Glutamatergic neuron (in vitro differentiated cells): ENCODE measurements at regions not wholly inside any gene's neighbourhood (a gene's known extent, or its start where the extent isn't known, plus 50 kb on each side); places are given as distances from the start of the nearest gene placed in this dataset.

Experiments
- DNase-seq: peaks from one replicate; pipeline ENCODE4 v3.0.0; 2022
- H3K27ac Mint-ChIP-seq: one replicate; pipeline ENCODE4 v1.8.0; 2020; ENCODE audit warnings: mild to moderate bottlenecking, mixed read lengths, inconsistent platforms; ENCODE audit not compliant: unreplicated experiment
- H3K27me3 Mint-ChIP-seq: one replicate; pipeline ENCODE4 v1.8.0; 2020; ENCODE audit warnings: mild to moderate bottlenecking, moderate library complexity, mixed read lengths, inconsistent platforms; ENCODE audit not compliant: unreplicated experiment
- H3K36me3 Mint-ChIP-seq: one replicate; pipeline ENCODE4 v1.8.0; 2020; ENCODE audit warnings: mild to moderate bottlenecking, mixed read lengths, inconsistent platforms; ENCODE audit not compliant: unreplicated experiment
- H3K4me1 Mint-ChIP-seq: one replicate; pipeline ENCODE4 v1.8.0; 2020; ENCODE audit warnings: mild to moderate bottlenecking, low read depth, mixed read lengths, inconsistent platforms; ENCODE audit not compliant: unreplicated experiment
- H3K4me3 Mint-ChIP-seq: one replicate; pipeline ENCODE4 v1.8.0; 2020; ENCODE audit warnings: mild to moderate bottlenecking, mixed read lengths, inconsistent platforms; ENCODE audit not compliant: unreplicated experiment
- H3K9me3 Mint-ChIP-seq: one replicate; pipeline ENCODE4 v1.8.0; 2020; ENCODE audit warnings: mild to moderate bottlenecking, moderate library complexity, mixed read lengths, inconsistent platforms; ENCODE audit not compliant: unreplicated experiment
- TF ChIP-seq, protein P1 (sequence below): fragments of 200-600 bp; sonication (generic); IDR thresholded peaks from one replicate; pipeline ENCODE4 v1.5.0; 2021; ENCODE audit not compliant: partially characterized antibody, unreplicated experiment

DNA sequence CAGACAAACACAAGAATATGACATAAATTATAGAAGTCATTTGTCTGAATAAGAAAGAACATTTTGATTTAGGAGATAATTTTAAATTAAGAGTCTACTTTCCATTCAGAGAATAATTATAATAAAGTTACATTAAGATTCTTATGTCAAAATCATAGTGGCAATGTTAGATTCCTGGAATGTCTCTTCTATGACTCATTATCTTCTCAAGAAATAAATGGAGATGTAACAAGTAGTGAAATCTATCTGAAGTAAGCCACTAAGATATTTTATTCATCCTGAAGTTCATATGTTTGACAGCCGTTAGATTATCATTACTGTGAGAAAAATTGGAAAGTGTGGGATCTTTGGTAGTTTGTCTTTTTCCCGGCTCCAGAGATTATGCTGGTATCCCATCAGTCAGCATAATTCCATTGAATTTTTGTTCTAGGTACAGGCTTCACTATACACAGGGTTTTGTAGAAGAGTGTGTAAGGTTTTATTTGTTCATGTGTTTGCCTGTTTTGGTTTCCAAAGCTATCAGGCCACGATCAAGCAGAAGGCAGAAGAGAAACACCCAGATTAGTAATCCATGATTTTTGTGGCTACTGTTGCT is 1246.6 kb upstream of the LRRTM1 start:
- no peaks in the 10 kb centered on the region for H3K4me1 Mint-ChIP-seq
- peaks cover 1% of the 10 kb centered on the region for H3K9me3 Mint-ChIP-seq
- no peaks in the 10 kb centered on the region for H3K27me3 Mint-ChIP-seq
- no peaks in the 10 kb centered on the region for H3K36me3 Mint-ChIP-seq
- no peak overlapping the region for H3K27ac Mint-ChIP-seq
- TF ChIP-seq, protein P1, sequence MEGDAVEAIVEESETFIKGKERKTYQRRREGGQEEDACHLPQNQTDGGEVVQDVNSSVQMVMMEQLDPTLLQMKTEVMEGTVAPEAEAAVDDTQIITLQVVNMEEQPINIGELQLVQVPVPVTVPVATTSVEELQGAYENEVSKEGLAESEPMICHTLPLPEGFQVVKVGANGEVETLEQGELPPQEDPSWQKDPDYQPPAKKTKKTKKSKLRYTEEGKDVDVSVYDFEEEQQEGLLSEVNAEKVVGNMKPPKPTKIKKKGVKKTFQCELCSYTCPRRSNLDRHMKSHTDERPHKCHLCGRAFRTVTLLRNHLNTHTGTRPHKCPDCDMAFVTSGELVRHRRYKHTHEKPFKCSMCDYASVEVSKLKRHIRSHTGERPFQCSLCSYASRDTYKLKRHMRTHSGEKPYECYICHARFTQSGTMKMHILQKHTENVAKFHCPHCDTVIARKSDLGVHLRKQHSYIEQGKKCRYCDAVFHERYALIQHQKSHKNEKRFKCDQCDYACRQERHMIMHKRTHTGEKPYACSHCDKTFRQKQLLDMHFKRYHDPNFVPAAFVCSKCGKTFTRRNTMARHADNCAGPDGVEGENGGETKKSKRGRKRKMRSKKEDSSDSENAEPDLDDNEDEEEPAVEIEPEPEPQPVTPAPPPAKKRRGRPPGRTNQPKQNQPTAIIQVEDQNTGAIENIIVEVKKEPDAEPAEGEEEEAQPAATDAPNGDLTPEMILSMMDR, result no peak
- no peak for DNase-seq
- no peak overlapping the region for H3K4me3 Mint-ChIP-seq

DNA sequence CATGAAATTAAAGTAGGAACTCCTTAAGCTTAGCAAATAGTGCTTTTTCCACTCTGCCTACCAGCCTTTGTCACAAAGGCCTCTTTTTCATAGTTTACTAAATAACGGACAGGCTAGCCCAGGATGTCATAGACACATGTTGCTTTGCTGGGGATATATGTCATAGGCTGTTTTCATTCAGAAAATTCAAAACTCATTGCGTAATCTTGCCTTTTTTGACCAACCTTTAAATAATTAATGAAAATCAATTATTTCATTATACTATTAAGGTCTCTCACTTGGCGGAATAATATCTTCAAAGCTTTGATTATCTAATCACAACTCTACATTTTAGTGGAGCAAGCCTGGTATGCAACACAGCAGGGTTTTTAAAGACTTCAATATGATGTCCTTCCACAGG is 1245.7 kb upstream of the LRRTM1 start:
- TF ChIP-seq, protein P1, result no peak
- H3K27ac Mint-ChIP-seq, result no peak overlapping the region
- no peaks in the 10 kb centered on the region for H3K4me1 Mint-ChIP-seq
- H3K27me3 Mint-ChIP-seq, result no peaks in the 10 kb centered on the region
- no peak for DNase-seq
- H3K9me3 Mint-ChIP-seq, result peaks cover 1% of the 10 kb centered on the region
- H3K4me3 Mint-ChIP-seq, result no peak overlapping the region
- no peaks in the 10 kb centered on the region for H3K36me3 Mint-ChIP-seq

DNA sequence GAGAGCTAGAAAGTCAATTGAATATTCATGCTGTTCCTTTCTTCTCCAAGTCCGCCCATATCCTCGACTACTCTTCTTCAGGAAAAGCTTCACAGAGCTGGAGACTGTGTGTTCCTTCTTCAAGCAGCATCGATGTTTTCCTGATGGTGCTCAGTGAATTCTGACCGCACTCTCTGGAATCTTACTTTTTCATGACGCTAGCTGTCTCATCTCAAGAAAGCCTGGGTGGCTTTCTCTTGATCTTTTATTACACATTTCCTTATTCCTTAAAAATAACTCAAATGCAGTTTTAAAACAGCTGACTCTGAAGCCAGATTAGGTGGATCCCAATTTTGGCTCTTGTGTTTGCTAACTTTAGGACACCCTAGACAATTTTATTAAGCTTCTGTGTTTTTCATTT is 1245.1 kb upstream of the LRRTM1 start:
- Mint-ChIP-seq H3K27ac (no peak overlapping the region), H3K4me1 (no peaks in the 10 kb centered on the region), H3K4me3 (no peak overlapping the region), H3K27me3 (no peaks in the 10 kb centered on the region), H3K36me3 (no peaks in the 10 kb centered on the region), H3K9me3 (no peaks in the 10 kb centered on the region)
- no peak for DNase-seq
- TF ChIP-seq, protein P1, result no peak

DNA sequence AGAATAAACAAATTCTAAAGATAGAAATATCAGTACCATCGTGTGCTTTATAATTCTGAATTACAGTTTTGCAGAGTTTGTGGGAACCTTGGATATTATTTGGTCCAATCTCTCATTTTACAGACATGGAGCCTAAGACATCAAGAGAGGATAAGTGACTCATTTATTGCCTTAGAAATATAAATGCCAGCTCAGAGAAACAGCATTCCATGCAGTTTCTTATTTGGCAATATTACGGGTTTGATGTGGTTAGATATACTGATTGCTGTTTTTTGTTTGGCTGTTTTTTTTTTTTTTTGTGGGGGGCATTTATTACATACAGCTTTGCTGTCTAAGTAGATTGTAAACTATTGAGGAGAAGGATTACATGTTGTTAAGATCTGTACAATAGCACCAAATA is 1241.1 kb upstream of the LRRTM1 start:
- Mint-ChIP-seq H3K4me3 (no peak overlapping the region), H3K36me3 (no peaks in the 10 kb centered on the region), H3K9me3 (no peaks in the 10 kb centered on the region), H3K4me1 (no peaks in the 10 kb centered on the region), H3K27me3 (no peaks in the 10 kb centered on the region), H3K27ac (no peak overlapping the region)
- TF ChIP-seq, protein P1, result no peak
- no peak for DNase-seq

DNA sequence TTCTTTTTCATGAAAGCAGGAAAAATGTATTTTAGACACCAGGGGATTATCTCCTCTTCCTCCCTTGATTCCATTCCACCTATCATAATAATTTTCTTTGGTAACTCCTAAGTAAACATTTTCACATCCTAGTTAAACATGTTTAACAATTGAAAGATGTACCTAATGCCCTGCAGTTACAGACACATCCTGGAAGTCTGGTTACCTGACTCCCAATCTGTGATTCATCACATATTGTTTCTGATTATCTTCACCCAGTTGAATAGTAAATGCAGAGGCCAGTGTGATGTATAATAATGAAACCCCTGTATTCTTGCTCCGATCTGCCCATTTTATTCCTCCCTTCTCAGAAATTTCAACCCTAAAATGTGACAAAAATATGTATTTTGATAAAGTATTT is 1237.6 kb upstream of the LRRTM1 start:
- Mint-ChIP-seq H3K4me3 (no peak overlapping the region), H3K27ac (no peak overlapping the region), H3K27me3 (no peaks in the 10 kb centered on the region), H3K9me3 (no peaks in the 10 kb centered on the region), H3K4me1 (no peaks in the 10 kb centered on the region), H3K36me3 (no peaks in the 10 kb centered on the region)
- TF ChIP-seq, protein P1, result no peak
- DNase-seq, result no peak
